IMR-90 (cell line): ENCODE measurements at regions not wholly inside any gene's neighbourhood (a gene's known extent, or its start where the extent isn't known, plus 50 kb on each side); places are given as distances from the start of the nearest gene placed in this dataset.

Experiments used
- POLR2A ChIP-seq: IDR thresholded peaks from 2 replicates; pipeline ENCODE4 v1.6.1; 2012; ENCODE audit warnings: mild to moderate bottlenecking, low read depth, low read length
- RFX5 ChIP-seq: IDR thresholded peaks from 2 replicates; pipeline ENCODE4 v1.8.0; 2012; ENCODE audit warnings: low read depth, mild to moderate bottlenecking, low read length, moderate library complexity
- TF ChIP-seq, protein P1 (sequence below): conservative IDR thresholded peaks from 2 replicates; pipeline ENCODE4 v1.5.1; 2012; ENCODE audit warnings: mild to moderate bottlenecking, low read depth, low read length, improper control_type of control experiment

DNA sequence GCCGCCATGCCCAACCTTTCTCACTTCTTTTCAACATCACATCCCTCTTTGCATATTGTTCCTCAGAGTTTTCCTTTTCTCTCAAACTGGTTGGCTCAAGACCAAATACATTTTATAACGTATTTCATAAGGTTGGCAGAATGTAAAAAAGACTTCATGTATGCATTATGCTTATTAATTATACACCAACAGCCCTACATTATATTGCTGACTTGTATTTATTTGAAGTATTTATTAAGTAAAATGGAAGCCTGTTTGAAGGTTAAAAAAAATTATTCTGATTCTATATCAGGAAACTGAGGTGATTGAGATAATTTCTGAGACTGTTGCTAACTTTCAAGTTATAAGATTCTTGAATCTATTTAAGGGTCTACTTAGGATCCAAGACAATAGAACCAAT, 208.0 kb upstream of the KCNH7 start:
- TF ChIP-seq, protein P1, sequence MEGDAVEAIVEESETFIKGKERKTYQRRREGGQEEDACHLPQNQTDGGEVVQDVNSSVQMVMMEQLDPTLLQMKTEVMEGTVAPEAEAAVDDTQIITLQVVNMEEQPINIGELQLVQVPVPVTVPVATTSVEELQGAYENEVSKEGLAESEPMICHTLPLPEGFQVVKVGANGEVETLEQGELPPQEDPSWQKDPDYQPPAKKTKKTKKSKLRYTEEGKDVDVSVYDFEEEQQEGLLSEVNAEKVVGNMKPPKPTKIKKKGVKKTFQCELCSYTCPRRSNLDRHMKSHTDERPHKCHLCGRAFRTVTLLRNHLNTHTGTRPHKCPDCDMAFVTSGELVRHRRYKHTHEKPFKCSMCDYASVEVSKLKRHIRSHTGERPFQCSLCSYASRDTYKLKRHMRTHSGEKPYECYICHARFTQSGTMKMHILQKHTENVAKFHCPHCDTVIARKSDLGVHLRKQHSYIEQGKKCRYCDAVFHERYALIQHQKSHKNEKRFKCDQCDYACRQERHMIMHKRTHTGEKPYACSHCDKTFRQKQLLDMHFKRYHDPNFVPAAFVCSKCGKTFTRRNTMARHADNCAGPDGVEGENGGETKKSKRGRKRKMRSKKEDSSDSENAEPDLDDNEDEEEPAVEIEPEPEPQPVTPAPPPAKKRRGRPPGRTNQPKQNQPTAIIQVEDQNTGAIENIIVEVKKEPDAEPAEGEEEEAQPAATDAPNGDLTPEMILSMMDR = no peak
- TF ChIP-seq POLR2A (no peak), RFX5 (no peak)
